WTC11 (cell line): ENCODE measurements at regions not wholly inside any gene's neighbourhood (a gene's known extent, or its start where the extent isn't known, plus 50 kb on each side); places are given as distances from the start of the nearest gene placed in this dataset.

ENCODE experiments used
- ATF6 ChIP-seq: sonication (generic); formaldehyde crosslinking; IDR thresholded peaks from 2 replicates; pipeline ENCODE4 v1.8.1; 2023; ENCODE audit warnings: mild to moderate bottlenecking, missing genetic modification reagents
- CTCF ChIP-seq: fragments of 200-600 bp; IDR thresholded peaks from 2 replicates; pipeline ENCODE4 v1.8.0; 2022; ENCODE audit warnings: antibody characterized with exemption
- E2F1 ChIP-seq: sonication (generic); formaldehyde crosslinking; IDR thresholded peaks from 2 replicates; pipeline ENCODE4 v1.8.0; 2022; ENCODE audit warnings: mild to moderate bottlenecking, missing genetic modification reagents
- E2F4 ChIP-seq: sonication (generic); formaldehyde crosslinking; IDR thresholded peaks from 2 replicates; pipeline ENCODE4 v1.8.1; 2022; ENCODE audit warnings: low read depth, mild to moderate bottlenecking, moderate library complexity, missing genetic modification reagents, borderline replicate concordance
- IRF2 ChIP-seq: sonication (generic); formaldehyde crosslinking; IDR thresholded peaks from 2 replicates; pipeline ENCODE4 v1.8.0; 2022; ENCODE audit warnings: low read depth, missing genetic modification reagents, borderline replicate concordance
- NFYB ChIP-seq: sonication (generic); formaldehyde crosslinking; conservative IDR thresholded peaks from 2 replicates; pipeline ENCODE4 v1.8.0; 2022; ENCODE audit warnings: low read depth, missing genetic modification reagents
- RELA ChIP-seq: sonication (generic); formaldehyde crosslinking; IDR thresholded peaks from 2 replicates; pipeline ENCODE4 v1.8.1; 2022; ENCODE audit warnings: missing genetic modification reagents, mild to moderate bottlenecking, borderline replicate concordance
- USF2 ChIP-seq: sonication (generic); formaldehyde crosslinking; IDR thresholded peaks from 2 replicates; pipeline ENCODE4 v1.8.1; 2023; ENCODE audit warnings: mild to moderate bottlenecking, missing genetic modification reagents, moderate library complexity
- ZNF138 ChIP-seq: sonication (generic); formaldehyde crosslinking; conservative IDR thresholded peaks from 2 replicates; pipeline ENCODE4 v1.8.1; 2022; ENCODE audit warnings: mild to moderate bottlenecking, moderate library complexity, missing genetic modification reagents
- ZNF263 ChIP-seq: sonication (generic); formaldehyde crosslinking; IDR thresholded peaks from 2 replicates; pipeline ENCODE4 v1.8.1; 2022; ENCODE audit warnings: low read depth, mild to moderate bottlenecking, moderate library complexity, missing genetic modification reagents

GRCh38 chr12:97754306-97754705 is 291.7 kb downstream of the RMST start:
- TF ChIP-seq E2F4 = no peak
- no peak for TF ChIP-seq CTCF
- TF ChIP-seq RELA (CRISPR knock-in tag) = no peak
- TF ChIP-seq ATF6 = no peak
- TF ChIP-seq ZNF138 = no peak
- TF ChIP-seq ZNF263 (CRISPR knock-in tag) = no peak
- no peak for TF ChIP-seq IRF2 (CRISPR knock-in tag)
- TF ChIP-seq NFYB (CRISPR knock-in tag) = no peak
- TF ChIP-seq E2F1 (CRISPR knock-in tag) = no peak
- no peak for TF ChIP-seq USF2 (CRISPR knock-in tag)
